Adrenal gland (tissue), 5 donors: ENCODE measurements at regions not wholly inside any gene's neighbourhood (a gene's known extent, or its start where the extent isn't known, plus 50 kb on each side); places are given as distances from the start of the nearest gene placed in this dataset.

Source experiments
- POLR2A ChIP-seq, 2 donors: fragments of 450-650 bp; IDR thresholded peaks; one replicate each; pipeline ENCODE4 v1.6.1; 2017; ENCODE audit warnings: antibody characterized with exemption in 2 of 2, mild to moderate bottlenecking in 2 of 2, moderate library complexity in 1 of 2
- TF ChIP-seq, protein P1 (sequence below), 6 experiments: fragments of 450-650 bp in 4 of 6; fragments of 200-600 bp in 2 of 6; sonication (generic) in 1 of 6; IDR thresholded peaks; 1 replicate in 5 of 6; 2 replicates in 1 of 6; pipeline versions ENCODE4 v1.5.1 to v1.8.0; 2016 to 2021; ENCODE audit warnings: antibody characterized with exemption in 6 of 6, mild to moderate bottlenecking in 2 of 6, moderate library complexity in 1 of 6
- donor health status: DM: no; HTN: no; CAD: no.

DNA sequence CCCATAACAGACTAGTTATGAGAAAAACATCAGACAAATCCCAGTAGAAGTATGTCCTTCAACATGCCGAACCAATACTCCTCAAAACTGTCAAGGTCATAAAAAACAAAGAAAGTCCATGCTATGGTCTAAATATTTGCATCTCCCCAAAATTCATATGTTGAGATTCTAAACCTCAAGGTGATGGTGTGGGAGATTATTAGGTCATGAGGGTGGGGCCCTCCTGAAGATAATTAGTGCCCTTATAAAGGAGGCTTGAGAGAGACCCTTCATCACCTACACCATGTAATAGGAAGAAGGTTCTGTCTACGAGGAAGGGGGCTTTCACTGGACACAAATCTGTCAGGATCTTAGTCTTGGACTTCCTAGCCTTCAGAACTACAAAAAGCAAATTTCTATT, 118.6 kb upstream of the GUCY1A2 start:
- TF ChIP-seq POLR2A (IDR thresholded peaks at IDR 0.05), result no peak
- TF ChIP-seq, protein P1, sequence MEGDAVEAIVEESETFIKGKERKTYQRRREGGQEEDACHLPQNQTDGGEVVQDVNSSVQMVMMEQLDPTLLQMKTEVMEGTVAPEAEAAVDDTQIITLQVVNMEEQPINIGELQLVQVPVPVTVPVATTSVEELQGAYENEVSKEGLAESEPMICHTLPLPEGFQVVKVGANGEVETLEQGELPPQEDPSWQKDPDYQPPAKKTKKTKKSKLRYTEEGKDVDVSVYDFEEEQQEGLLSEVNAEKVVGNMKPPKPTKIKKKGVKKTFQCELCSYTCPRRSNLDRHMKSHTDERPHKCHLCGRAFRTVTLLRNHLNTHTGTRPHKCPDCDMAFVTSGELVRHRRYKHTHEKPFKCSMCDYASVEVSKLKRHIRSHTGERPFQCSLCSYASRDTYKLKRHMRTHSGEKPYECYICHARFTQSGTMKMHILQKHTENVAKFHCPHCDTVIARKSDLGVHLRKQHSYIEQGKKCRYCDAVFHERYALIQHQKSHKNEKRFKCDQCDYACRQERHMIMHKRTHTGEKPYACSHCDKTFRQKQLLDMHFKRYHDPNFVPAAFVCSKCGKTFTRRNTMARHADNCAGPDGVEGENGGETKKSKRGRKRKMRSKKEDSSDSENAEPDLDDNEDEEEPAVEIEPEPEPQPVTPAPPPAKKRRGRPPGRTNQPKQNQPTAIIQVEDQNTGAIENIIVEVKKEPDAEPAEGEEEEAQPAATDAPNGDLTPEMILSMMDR (IDR thresholded peaks at IDR 0.05), result no peak
